Esophagus muscularis mucosa (tissue), 4 donors: ENCODE measurements at regions not wholly inside any gene's neighbourhood (a gene's known extent, or its start where the extent isn't known, plus 50 kb on each side); places are given as distances from the start of the nearest gene placed in this dataset.

ENCODE experiments used
- EP300 ChIP-seq: sonication (generic); formaldehyde crosslinking; IDR thresholded peaks from one replicate; pipeline ENCODE4 v1.6.1; 2017; ENCODE audit warnings: antibody characterized with exemption
- POLR2A ChIP-seq: fragments of 450-650 bp; IDR thresholded peaks from one replicate; pipeline ENCODE4 v1.6.1; 2017; ENCODE audit warnings: antibody characterized with exemption, moderate library complexity, mild to moderate bottlenecking, low read depth
- TF ChIP-seq, protein P1 (sequence below), 3 experiments: fragments of 200-600 bp in 2 of 3; fragments of 450-650 bp in 1 of 3; sonication (generic) in 2 of 3; IDR thresholded peaks; one replicate each; pipeline ENCODE4 v1.5.1; 2017 to 2019; ENCODE audit warnings: antibody characterized with exemption in 3 of 3, mild to moderate bottlenecking in 2 of 3, moderate library complexity in 1 of 3

DNA sequence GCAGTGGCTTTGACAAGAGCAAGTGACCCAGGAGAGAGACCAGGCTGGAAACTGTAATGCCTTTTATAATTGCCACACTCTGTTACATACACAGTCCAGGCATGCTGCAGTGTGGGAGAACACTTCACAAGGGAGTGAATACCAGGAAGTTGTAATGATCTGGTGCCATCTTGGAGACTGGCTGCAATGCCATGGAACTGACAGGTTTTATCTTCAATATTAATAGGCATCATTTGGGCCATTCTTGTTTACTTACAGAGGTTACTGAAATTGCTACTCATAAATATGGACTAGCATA, 274.3 kb downstream of the AUH start:
- TF ChIP-seq POLR2A (no peak), EP300 (no peak)
- TF ChIP-seq, protein P1, sequence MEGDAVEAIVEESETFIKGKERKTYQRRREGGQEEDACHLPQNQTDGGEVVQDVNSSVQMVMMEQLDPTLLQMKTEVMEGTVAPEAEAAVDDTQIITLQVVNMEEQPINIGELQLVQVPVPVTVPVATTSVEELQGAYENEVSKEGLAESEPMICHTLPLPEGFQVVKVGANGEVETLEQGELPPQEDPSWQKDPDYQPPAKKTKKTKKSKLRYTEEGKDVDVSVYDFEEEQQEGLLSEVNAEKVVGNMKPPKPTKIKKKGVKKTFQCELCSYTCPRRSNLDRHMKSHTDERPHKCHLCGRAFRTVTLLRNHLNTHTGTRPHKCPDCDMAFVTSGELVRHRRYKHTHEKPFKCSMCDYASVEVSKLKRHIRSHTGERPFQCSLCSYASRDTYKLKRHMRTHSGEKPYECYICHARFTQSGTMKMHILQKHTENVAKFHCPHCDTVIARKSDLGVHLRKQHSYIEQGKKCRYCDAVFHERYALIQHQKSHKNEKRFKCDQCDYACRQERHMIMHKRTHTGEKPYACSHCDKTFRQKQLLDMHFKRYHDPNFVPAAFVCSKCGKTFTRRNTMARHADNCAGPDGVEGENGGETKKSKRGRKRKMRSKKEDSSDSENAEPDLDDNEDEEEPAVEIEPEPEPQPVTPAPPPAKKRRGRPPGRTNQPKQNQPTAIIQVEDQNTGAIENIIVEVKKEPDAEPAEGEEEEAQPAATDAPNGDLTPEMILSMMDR (IDR thresholded peaks at IDR 0.05): no peak
